Stimulated activated CD4-positive, alpha-beta T cell treated with anti-CD3 and anti-CD28 coated beads, Interleukin-4, amount 100 ng/mL, for 48 hours (primary cell): ENCODE measurements at regions not wholly inside any gene's neighbourhood (a gene's known extent, or its start where the extent isn't known, plus 50 kb on each side); places are given as distances from the start of the nearest gene placed in this dataset.
"Not testable (repeated sequence)": the region's sequence is repeated elsewhere in the genome, so short reads cannot be mapped to it uniquely, and the experiment has no call there.

Experiments
- DNase-seq, 2 donors: peaks; one replicate each; pipeline ENCODE4 v3.0.0-alpha.2; 2020; ENCODE audit warnings: low read depth in 2 of 2

GRCh38 chr13:111064661-111065060 lies 50.4 kb upstream of the ARHGEF7 start:
- DNase-seq = no peak

DNA sequence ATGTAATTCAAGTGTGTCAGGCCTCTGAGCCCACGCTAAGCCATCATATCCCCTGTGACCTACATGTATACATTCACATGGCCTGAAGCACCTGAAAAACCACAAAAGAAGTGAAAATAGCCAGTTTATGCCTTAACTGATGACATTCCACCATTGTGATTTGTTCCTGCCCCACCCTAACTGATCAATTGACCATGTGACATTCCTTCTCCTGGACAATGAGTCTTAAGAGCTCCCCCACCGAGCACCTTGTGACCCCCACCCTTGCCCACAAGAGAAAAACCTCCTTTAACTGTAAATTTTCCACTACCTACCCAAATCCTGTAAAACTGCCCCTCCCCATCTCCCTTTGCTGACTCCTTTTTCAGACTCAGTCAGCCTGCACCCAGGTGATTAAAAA lies 52.1 kb upstream of the ARHGEF7 start:
- no peak for DNase-seq

GRCh38 chr13:111062305-111062704 lies 52.8 kb upstream of the ARHGEF7 start:
- no peak for DNase-seq

DNA sequence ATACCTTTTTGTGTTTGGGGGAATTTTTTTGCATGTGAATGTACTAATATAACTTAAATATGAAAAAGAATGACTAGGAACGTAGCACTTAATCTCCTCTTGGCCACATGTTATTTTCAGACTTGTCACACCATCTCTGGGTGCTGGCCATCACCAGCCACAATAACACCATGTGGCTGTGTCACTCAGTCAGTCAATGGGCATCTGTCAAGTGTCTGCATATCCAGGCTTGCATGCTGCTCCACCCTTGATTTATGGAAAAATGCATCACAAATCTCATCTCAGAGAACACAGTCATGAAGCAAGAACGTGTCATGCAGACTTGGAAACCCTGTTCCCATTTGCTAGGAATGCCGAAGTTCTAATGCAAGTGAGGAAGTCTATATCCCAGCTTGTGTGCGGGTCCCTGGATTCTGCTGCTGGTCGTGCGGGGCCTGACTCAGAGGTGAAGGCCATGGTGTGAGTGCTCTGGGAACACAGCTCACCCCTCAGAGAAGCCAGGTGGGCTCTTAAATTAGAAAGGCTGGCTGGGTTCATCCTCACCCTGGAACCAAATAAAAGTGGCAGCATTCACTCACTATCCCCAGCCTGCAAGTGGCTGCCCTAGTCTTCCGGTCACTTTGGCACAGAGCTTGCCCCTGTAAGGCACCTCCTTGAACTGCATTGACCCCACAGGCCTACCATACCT lies 53.6 kb upstream of the ARHGEF7 start:
- DNase-seq = no peak

- no peak for DNase-seq
These were observed 54.7 kb upstream of the ARHGEF7 start for GRCh38 chr13:111060237-111060919.

GRCh38 chr13:111058796-111059506 lies 56.2 kb upstream of the ARHGEF7 start:
- DNase-seq = no peak

- DNase-seq = not testable (repeated sequence)
These were observed 56.8 kb upstream of the ARHGEF7 start for GRCh38 chr13:111058339-111058738.

DNA sequence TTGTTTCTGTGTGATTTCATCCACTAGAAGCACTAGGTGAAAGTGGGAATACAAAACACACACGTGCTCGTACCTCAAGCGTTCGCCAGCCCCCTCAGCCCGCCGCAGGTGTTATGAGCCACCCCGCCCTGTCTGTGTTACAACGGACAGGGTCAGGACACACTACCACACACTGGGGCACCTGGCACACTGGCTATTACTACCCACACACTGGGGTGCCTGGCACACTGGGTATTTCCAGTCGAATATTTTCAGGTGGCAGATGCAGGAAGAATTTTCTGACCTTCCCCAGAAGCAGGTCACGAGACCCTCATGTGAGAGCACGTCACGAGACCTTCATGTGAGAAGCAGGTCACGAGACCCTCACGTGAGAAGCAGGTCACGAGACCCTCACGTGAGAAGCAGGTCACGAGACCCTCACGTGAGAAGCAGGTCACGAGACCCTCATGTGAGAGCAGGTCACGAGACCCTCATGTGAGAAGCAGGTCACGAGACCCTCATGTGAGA lies 63.3 kb upstream of the ARHGEF7 start:
- not testable (repeated sequence) for DNase-seq

- no peak for DNase-seq
These were observed 63.9 kb upstream of the ARHGEF7 start for GRCh38 chr13:111051041-111051725.

DNA sequence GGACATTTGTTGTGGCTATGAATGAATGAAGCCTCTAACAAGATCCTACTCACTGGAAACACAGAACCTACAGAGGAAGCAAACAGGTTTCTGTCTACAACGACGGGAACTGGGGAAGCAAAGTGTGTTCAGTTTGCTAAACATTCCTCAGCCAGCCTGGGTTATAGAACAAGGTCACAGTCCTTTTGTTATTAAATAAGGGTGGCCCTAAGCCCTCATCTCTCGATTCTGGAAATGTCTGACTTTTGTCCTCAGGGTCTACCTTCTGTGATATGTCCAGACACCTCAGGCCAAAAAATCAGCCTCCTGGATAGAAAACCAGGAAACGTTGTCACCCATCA lies 64.6 kb upstream of the ARHGEF7 start:
- DNase-seq = no peak

- no peak for DNase-seq
These were observed 65.1 kb upstream of the ARHGEF7 start for GRCh38 chr13:111049791-111050538.

DNA sequence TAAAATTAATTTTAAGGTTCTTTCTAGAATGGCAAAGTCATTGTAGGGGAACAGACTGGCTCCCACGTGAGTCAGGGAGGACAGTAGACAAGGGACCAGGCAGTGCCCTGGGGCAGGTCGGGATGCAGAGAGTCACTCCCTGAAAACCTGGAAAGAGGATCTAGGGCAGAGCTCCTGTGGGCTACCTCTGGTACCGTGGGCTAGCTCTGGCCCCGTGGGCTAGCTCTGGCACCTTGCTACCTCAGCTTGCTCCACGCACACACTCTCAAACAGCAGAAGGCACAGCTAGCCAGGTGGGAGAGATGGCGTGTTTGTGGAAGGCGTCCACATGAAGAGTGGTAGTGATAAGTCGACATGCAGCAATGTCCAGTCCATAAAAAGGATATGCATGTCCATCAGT lies 66.7 kb upstream of the ARHGEF7 start:
- DNase-seq = no peak

DNA sequence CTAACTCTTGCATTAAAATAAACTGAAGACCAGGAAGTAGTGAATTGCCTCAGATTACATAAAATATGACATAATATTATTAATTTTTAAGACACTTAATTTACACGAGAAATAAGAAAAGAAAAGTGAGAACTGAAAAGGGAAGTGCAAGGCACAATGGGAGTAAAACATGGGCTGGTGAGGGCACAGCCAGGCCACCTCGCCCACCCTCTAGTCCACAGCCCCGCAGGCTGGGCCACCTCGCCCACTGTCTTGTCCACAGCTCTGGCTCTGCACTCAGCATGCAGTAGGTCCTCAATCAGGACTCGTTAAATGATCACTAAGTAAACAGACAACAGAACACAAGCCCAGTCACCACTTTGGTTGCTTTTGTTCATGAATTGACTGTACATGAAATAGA lies 67.8 kb upstream of the ARHGEF7 start:
- DNase-seq = no peak

- no peak for DNase-seq
These were observed 68.4 kb upstream of the ARHGEF7 start for GRCh38 chr13:111046590-111047141.

DNA sequence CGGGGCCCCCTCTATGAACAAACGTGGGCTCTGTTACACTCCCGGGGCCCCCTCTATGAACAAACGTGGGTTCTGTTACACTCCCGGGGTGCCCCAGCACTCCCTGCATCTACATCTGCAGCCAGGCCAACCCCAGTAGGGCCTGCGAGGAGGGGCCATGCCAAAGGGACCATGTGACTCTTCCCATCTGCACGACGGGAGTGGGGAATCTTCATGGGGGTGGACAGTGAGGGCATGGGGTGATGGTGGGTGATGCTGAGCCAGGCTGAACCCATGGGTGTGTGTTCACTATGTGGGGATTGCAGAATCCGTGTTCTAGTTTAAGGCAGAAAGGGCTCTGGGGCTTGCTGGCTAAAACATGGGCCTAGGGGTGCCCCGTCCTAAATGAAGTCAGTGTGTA lies 69.9 kb upstream of the ARHGEF7 start:
- no peak for DNase-seq

DNA sequence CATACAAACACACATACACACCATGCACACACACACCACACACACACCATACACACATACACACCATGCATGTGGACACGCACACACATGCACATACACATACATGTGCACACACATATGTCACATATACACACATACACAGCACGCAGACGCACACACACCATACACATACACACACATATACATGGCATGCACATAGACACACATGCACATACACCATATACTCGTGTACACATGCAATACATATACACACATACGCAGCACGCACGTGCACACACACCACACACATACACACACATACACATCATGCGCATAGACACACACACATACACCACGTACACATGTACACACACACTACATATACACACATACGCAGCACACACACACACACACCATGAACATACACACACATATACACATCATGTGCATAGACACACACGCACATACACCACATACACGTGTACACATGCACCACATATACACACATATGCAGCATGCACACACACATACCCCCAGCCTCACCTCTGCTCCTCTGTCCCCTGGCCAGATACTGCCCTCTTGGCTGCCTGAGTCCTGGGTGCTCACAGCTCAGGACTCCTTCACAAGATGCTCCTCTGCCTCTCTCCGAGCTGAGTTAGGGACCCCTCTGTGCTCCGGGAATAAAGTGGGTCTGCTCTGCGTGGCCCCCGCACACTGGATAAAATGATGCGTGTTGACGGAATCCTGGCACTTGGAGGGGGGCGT lies 70.9 kb upstream of the ARHGEF7 start:
- no peak for DNase-seq

- DNase-seq = no peak
These were observed 71.5 kb upstream of the ARHGEF7 start for GRCh38 chr13:111043575-111043982.

- DNase-seq = no peak
These were observed 72.4 kb upstream of the ARHGEF7 start for GRCh38 chr13:111042661-111043226.

DNA sequence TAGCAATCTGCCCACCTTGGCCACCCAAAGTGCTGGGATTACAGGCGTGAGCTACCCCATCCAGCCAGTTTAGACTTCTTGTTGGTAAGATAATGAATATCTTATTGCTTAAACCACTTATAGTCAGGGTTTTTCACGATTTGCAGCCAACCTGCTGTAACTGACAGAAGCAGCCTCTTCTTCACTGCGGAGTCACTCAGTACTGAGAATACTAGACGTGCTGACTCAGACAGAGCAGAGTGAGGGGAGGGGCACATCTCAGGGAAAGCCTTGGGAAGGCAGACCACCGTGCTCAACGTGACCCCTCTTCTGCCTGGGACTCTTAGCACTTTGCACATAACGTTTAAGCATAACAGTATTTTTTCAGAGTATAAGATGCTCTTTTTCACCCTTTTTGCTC lies 74.3 kb upstream of the ARHGEF7 start:
- no peak for DNase-seq

DNA sequence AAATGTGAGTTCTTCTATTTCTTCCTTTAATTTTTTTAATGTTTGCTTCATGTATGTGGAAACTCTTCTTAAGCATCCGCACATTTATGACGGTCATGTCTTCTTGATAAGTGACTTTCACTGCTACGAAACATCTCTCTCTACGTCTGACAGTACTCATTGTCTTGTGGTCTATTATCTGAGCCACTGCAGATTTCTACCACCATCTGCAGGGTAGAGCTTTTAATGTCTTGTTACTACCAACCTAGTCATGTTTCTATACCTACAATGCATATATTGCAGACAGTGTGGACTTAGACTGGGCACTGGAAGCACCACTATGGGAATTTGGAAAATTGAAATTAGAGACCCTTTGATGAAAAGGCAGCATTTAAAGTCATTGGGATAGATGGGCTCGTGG lies 75.4 kb upstream of the ARHGEF7 start:
- DNase-seq = no peak
